Upper lobe of left lung (tissue), 6 donors: ENCODE measurements at regions not wholly inside any gene's neighbourhood (a gene's known extent, or its start where the extent isn't known, plus 50 kb on each side); places are given as distances from the start of the nearest gene placed in this dataset.

Source experiments
- ATAC-seq, 2 donors: fragments of 200-7000 bp; cut with Tn5 transposase; one replicate each; pipeline ENCODE4 v1.9.1; 2022; ENCODE audit warnings: mild to moderate bottlenecking in 2 of 2, moderate library complexity in 2 of 2; ENCODE audit not compliant: low FRiP score in 2 of 2
- DNase-seq, 2 donors: peaks; one replicate each; pipeline ENCODE4 v3.0.0-alpha.2; 2019 to 2020
- H3K27ac ChIP-seq, 4 donors: fragments of 200-600 bp; sonication (generic); one replicate each; pipeline ENCODE4 v1.5.1; 2016 to 2019
- H3K27me3 ChIP-seq, 4 donors: fragments of 200-600 bp; sonication (generic); one replicate each; pipeline ENCODE4 v1.5.1; 2017 to 2019
- H3K36me3 ChIP-seq, 4 donors: fragments of 200-600 bp; sonication (generic); one replicate each; pipeline ENCODE4 v1.5.1; 2016 to 2019
- H3K4me1 ChIP-seq, 4 donors: fragments of 200-600 bp; sonication (generic); one replicate each; pipeline ENCODE4 v1.5.1; 2018 to 2019
- H3K4me3 ChIP-seq, 4 donors: fragments of 200-600 bp; sonication (generic); one replicate each; pipeline ENCODE4 v1.5.1; 2017 to 2019; ENCODE audit warnings: mild to moderate bottlenecking in 2 of 4, moderate library complexity in 1 of 4
- H3K9me3 ChIP-seq, 4 donors: fragments of 200-600 bp; sonication (generic); one replicate each; pipeline ENCODE4 v1.5.1; 2018 to 2019
- EP300 ChIP-seq, 4 donors: sonication (generic); formaldehyde crosslinking; IDR thresholded peaks; one replicate each; pipeline ENCODE4 v1.5.1; 2017; ENCODE audit warnings: antibody characterized with exemption in 4 of 4, control low read depth in 2 of 4
- POLR2A ChIP-seq, 4 donors: fragments of 450-650 bp; IDR thresholded peaks; one replicate each; pipeline ENCODE4 v1.5.1; 2016 to 2017; ENCODE audit warnings: antibody characterized with exemption in 4 of 4, mild to moderate bottlenecking in 2 of 4
- POLR2AphosphoS5 ChIP-seq, 2 donors: sonication (generic); formaldehyde crosslinking; IDR thresholded peaks; one replicate each; pipeline ENCODE4 v1.5.1; 2017; ENCODE audit warnings: antibody characterized with exemption in 2 of 2
- WGBS, 2 donors: methylation state at CpG; one replicate each; pipeline ENCODE4 v1.1.5; 2017 to 2018; 5-methylcytosine and 5-hydroxymethylcytosine counted together
- TF ChIP-seq, protein P1 (sequence below), 6 experiments: fragments of 450-650 bp in 4 of 6; fragments of 200-600 bp in 2 of 6; sonication (generic) in 2 of 6; IDR thresholded peaks; one replicate each; pipeline ENCODE4 v1.5.1; 2016 to 2019; ENCODE audit warnings: antibody characterized with exemption in 6 of 6
- donor health status: DM: no; HTN: no; CAD: no; lungs with moderate emphysema.
- donor health status: DM: no; HTN: yes; CAD: no; lungs with severe emphysema.

DNA sequence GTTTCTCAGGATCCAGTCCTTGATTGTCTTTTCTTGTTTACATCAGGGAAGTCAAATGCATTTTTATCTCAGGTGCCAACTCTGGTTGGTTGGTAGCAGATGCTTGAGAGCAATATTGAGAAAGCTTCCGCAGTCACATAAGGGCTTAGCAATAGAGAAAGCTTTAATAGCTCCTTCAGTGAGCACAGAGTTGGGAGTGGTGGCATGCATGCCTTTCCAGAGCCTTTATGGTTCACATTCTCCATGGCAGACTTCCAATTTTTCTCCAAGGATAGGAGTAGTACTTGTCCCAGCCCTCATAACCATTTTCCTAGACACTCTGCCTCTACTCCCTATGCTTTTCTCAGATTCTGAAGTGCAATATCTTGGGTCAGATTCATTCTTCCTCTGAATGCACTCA, 280.4 kb downstream of the AEBP2 start:
- WGBS, 2 donors, result 61 to 86% methylated on average over 1 of the region's 1 CpG
- H3K4me3 ChIP-seq, result no peak overlapping the region
- H3K36me3 ChIP-seq, result no peaks in the 10 kb centered on the region
- H3K27me3 ChIP-seq, result no peaks in the 10 kb centered on the region
- H3K9me3 ChIP-seq, result no peaks in the 10 kb centered on the region
- TF ChIP-seq, protein P1, sequence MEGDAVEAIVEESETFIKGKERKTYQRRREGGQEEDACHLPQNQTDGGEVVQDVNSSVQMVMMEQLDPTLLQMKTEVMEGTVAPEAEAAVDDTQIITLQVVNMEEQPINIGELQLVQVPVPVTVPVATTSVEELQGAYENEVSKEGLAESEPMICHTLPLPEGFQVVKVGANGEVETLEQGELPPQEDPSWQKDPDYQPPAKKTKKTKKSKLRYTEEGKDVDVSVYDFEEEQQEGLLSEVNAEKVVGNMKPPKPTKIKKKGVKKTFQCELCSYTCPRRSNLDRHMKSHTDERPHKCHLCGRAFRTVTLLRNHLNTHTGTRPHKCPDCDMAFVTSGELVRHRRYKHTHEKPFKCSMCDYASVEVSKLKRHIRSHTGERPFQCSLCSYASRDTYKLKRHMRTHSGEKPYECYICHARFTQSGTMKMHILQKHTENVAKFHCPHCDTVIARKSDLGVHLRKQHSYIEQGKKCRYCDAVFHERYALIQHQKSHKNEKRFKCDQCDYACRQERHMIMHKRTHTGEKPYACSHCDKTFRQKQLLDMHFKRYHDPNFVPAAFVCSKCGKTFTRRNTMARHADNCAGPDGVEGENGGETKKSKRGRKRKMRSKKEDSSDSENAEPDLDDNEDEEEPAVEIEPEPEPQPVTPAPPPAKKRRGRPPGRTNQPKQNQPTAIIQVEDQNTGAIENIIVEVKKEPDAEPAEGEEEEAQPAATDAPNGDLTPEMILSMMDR (IDR thresholded peaks at IDR 0.05), result no peak
- TF ChIP-seq POLR2A (IDR thresholded peaks at IDR 0.05), result no peak
- TF ChIP-seq POLR2AphosphoS5 (IDR thresholded peaks at IDR 0.05), result no peak
- TF ChIP-seq EP300 (IDR thresholded peaks at IDR 0.05), result no peak
- H3K4me1 ChIP-seq, result no peaks in the 10 kb centered on the region
- H3K27ac ChIP-seq, result no peak overlapping the region
- DNase-seq (no peak), ATAC-seq (peak in 1 of 2 donors; percentile 55)

DNA sequence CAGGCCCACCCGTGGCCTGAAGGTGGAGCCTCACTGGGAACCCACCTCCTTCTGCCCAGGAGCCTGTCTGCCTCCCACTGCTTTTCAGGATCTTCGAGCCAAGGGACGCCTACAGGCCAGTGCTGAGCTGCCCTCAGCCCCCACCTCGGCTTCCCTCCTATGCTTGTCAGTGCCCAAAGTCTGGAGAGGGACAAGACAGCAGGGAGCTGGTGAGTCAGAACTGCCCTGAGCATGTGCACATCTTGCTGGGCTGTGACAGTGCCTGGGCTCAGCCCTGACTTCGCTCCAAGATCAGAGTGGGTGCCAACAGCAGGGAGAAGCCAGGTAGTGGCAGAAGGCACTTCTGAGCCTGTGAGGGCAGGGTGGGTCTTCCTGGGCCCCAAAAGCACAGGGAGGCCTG, 286.8 kb downstream of the AEBP2 start:
- H3K27me3 ChIP-seq, result no peaks in the 10 kb centered on the region
- ATAC-seq, result no peak
- TF ChIP-seq POLR2AphosphoS5 (IDR thresholded peaks at IDR 0.05), result no peak
- TF ChIP-seq POLR2A (IDR thresholded peaks at IDR 0.05), result no peak
- TF ChIP-seq, protein P1 (IDR thresholded peaks at IDR 0.05), result no peak
- TF ChIP-seq EP300 (IDR thresholded peaks at IDR 0.05), result no peak
- H3K4me3 ChIP-seq, result no peak overlapping the region
- peaks cover 0 to 3% (median 0%) of the 10 kb centered on the region in 4 donors for H3K9me3 ChIP-seq
- no peak overlapping the region for H3K27ac ChIP-seq
- 93 to 100% methylated on average over 1 to 5 of the region's 5 CpGs for WGBS, 2 donors
- peak in 1 of 2 donors; percentile 24 for DNase-seq
- no peaks in the 10 kb centered on the region for H3K4me1 ChIP-seq
- no peaks in the 10 kb centered on the region for H3K36me3 ChIP-seq

DNA sequence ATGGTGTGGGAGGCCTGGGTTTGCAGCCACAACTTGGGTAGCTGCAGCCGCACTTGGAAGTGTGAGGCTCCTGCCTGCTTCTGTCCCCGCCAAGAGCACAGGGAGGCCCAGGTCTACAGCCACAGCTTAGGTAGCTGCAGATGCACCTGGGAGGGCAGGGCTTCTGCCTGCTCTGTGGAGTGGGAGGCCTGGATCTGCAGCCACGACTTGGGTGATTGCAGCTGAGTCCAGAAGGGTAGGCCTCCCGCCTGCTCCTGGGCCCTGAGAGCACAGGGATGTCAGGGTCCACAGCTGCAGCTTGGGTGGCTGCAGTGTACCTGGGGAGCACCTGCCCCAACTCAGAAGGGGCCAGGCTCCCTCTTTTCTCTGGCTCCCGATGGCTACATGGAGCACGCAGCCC, 287.3 kb downstream of the AEBP2 start:
- peak; percentile 34 for ATAC-seq
- Histone ChIP-seq H3K27ac (no peak overlapping the region), H3K9me3 (peaks cover 0 to 3% (median 0%) of the 10 kb centered on the region in 4 donors), H3K4me3 (no peak overlapping the region), H3K27me3 (no peaks in the 10 kb centered on the region), H3K4me1 (no peaks in the 10 kb centered on the region), H3K36me3 (no peaks in the 10 kb centered on the region)
- TF ChIP-seq, protein P1 (IDR thresholded peaks at IDR 0.05), result no peak
- TF ChIP-seq POLR2A (IDR thresholded peaks at IDR 0.05) (no peak), POLR2AphosphoS5 (IDR thresholded peaks at IDR 0.05) (no peak), EP300 (IDR thresholded peaks at IDR 0.05) (no peak)
- peak in 1 of 2 donors; percentile 50 for DNase-seq
- WGBS, 2 donors, result 98% methylated on average over 6 of the region's 6 CpGs; no CpG with 5 or more reads in 1 of the 2 donors

DNA sequence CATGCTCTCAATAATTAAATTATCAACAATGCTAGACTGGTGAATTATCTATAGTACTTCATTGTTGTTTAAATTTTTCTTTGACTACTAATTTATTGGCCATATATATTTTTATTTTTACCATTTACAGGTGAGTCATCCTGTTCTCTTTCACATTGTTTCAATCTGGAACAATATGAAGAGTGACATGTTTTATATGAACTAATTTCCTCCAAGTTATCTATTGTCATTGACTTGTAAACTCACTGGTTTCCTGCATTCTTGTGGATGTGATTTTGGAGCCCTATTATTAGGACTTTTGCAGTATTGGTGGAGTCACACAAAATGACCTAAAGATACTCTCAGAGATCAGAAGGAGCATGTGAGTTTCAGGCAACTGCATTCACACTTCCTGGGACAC, 297.7 kb downstream of the AEBP2 start:
- DNase-seq (no peak), ATAC-seq (no peak)
- Histone ChIP-seq H3K4me3 (no peak overlapping the region), H3K9me3 (no peaks in the 10 kb centered on the region), H3K27ac (no peak overlapping the region), H3K36me3 (no peaks in the 10 kb centered on the region), H3K4me1 (no peaks in the 10 kb centered on the region), H3K27me3 (no peaks in the 10 kb centered on the region)
- TF ChIP-seq, protein P1 (IDR thresholded peaks at IDR 0.05), result no peak
- TF ChIP-seq EP300 (IDR thresholded peaks at IDR 0.05) (no peak), POLR2A (IDR thresholded peaks at IDR 0.05) (no peak), POLR2AphosphoS5 (IDR thresholded peaks at IDR 0.05) (no peak)

DNA sequence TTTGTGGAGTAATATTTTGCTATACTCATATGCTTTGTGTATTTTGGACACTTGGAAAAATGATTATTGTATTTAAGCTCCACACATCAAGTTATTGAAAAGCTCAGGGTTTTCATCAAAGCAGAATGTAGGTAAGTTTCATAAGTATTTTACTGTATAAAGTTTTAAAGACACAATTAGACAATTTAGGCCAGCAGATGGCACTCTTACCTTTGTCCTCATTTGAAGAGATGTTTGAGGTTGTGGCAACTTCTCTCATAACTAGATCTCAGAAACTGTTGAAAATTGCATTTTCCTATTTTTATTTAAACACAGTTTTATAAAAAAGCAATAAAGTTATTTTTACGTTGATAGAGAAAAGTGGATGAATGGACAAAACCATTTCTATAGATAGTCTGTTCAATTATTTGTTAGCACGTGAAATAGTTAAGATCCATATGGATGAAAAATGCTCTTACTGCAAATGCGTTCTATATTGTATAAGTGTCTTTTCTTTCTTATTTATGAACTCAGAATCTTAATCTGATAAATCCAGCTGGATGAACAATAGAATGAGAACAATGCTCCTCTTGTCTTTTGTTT, 300.0 kb downstream of the AEBP2 start:
- Histone ChIP-seq H3K4me3 (no peak overlapping the region), H3K36me3 (no peaks in the 10 kb centered on the region), H3K9me3 (no peaks in the 10 kb centered on the region), H3K4me1 (peaks cover 0 to 2% (median 0%) of the 10 kb centered on the region in 4 donors), H3K27me3 (no peaks in the 10 kb centered on the region), H3K27ac (no peak overlapping the region)
- 62 to 64% methylated on average over 3 of the region's 3 CpGs for WGBS, 2 donors
- DNase-seq (no peak), ATAC-seq (peak in 1 of 2 donors; percentile 72)
- TF ChIP-seq POLR2A (IDR thresholded peaks at IDR 0.05) (no peak), POLR2AphosphoS5 (IDR thresholded peaks at IDR 0.05) (no peak), EP300 (IDR thresholded peaks at IDR 0.05) (no peak)
- TF ChIP-seq, protein P1 (IDR thresholded peaks at IDR 0.05), result peak in 5 of 6 experiments; percentile 31 to 58 (median 40)
